ENCODE measurements at regions not wholly inside any gene's neighbourhood (a gene's known extent, or its start where the extent isn't known, plus 50 kb on each side); places are given as distances from the start of the nearest gene placed in this dataset.
"Not testable (repeated sequence)": the region's sequence is repeated elsewhere in the genome, so short reads cannot be mapped to it uniquely, and the experiment has no call there.

DNA sequence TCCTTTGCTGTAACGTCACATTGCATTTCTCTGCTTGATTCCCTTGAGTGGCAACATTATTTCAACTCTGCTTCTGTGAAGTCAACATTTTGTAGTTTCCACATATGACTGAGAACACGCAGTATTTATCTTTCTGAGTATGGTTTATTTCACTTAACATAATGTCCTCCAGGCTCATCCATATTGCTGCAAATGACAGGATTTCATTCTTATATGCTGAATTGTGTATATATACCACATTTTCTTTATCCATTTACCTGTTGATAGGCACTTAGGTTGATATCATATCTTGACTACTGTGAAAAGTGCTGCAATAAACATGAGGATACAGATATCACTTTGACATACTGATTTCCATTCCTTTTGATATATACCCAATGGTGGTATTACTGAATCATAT lies 878.5 kb downstream of the PLOD2 start:
- no peak for DNase-seq (ENCODE audit: low spot score)

DNA sequence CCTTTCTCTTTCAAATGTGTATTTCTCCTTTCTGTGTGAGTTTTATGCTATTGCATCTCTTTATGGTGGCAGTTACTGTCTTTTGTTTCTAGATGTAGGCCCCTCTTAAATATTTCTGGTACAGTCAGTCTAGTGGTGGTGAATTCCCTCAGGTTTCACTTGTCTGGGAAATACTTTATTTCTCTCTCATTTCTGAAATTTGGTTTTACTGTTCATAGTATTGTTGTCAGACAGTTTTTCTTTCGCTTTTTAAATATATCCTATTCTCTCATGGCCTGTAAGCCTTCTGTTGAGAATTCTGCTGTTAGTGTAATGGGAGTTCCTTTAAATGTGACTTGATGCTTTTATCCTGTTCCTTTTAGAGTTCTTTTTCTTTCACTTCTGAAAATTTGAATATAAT lies 874.0 kb downstream of the PLOD2 start:
- DNase-seq (ENCODE audit: low spot score) = no peak

DNA sequence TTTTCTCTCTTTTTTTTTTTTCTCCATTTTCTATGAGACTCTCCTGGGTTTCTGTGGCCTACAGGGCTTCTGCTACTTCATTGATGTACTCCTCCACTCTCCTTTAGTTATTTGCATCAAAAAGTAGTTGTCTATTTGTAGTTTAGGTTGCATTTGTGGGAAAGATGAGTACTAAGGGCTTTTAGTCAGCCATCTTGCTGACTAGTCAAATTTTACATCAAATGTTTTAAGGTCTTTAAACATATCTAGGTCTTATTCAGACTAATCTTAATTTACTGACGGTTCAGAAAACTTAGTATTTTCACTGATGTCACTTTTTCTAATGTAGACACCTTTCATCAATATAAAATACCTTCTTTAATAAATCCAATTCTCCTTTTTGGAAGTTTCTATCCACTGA lies 871.0 kb downstream of the PLOD2 start:
- no peak for DNase-seq (ENCODE audit: low spot score)

DNA sequence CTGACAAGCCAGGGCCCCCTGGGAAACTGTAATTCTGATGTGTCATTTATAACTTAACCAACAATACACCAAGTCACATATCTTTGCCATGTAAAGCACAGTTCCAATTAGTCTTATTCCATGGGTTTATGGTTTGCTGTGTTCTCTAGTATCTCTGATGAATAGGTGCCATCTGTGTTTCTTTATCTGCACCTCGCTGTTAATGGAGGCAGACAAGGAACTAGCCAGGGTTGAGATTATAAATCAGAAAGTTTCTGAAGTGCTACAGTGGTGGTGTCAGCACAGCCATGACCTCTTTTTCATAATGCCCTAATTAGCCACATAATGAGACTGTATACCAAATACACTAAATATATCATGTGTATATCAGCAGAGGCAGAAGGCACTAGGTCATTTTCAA lies 866.4 kb downstream of the PLOD2 start:
- no peak for DNase-seq (ENCODE audit: low spot score)

DNA sequence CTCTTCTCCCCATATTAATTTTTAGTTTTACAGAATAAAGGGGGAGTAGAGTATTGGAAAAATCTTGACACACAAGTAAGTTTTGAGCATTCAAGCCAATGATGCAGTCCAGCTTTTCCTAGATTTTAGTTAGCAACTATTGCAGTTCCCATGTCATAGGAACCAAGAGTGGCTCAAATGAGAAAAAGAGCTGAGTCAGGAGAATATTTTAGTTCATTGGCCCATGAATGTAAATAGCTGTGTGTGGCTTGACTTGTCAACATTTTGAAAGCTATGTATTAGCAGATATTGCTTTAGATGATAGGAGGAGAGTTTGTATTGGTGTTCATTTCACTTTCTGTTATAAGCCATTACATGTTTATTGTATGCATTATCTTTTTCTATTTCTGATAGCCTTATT lies 853.7 kb downstream of the PLOD2 start:
- no peak for DNase-seq (ENCODE audit: low spot score)

DNA sequence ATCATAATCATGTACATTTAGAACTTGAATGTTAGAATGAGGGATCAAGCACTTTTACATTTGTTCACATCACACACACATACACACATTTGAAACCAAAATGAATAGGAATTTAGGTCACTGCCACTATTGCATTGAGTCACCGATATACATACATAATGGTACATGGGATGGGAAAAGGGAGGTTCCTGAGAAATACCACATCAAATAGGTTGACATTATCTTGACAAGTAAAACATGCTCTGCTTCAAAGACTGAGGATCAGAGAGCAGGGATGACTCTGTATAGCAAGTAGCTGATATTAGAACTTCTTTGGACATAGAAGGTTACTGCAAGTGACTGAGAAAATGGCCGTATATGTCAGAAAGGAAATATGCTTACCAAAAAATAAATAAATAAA lies 847.2 kb downstream of the PLOD2 start:
- DNase-seq (ENCODE audit: low spot score) = peak; percentile 28

DNA sequence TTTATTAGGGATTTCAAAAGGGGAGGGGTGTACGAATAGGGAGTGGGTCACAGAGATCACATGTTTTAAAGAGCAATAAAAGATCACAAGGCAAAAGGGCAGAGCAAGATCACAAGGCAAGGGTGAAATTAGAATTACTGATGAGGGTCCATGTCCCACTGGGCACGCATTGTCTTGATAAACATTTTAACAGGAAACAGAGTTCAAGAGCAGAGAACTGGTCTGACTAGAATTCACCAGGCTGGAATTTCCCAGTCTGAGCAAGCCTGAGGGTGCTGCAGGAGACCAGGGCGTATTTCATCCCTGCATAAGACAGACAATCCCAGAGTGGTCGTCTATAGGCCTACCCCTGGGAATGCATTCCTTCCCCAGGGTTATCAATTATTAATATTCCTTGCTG lies 844.7 kb downstream of the PLOD2 start:
- not testable (repeated sequence) for DNase-seq (ENCODE audit: low spot score)

DNA sequence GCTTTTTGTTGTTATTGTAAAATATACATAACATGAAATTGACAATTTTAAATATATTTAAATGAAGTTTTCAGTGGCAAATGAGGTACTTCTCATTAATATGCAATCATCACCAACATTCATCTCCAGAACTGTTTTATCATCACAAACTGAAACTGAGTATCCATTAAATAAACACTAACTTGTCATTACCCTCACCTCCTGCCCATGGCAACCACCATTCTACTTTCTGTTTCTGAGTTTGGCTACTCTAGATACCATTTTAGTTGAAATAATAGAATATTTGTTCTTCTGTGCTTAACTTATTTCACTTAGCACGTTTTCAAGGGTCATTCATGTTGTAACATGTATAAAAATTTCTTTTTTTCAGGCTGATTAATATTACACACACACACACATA lies 834.3 kb downstream of the PLOD2 start:
- no peak for DNase-seq (ENCODE audit: low spot score)

DNA sequence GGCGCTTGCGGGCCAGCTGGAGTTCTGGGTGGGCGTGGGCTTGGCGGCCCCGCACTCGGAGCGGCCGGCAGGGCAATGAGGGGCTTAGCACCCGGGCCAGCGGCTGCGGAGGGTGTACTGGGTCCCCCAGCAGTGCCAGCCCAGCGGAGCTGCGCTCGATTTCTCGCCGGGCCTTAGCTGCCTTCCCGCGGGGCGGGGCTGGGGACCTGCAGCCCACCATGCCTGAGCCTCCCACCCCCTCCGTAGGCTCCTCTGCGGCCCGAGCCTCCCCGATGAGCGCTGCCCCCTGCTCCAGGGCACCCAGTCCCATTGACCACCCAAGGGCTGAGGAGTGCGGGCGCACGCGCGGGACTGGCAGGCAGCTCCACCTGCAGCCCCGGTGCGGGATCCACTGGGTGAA lies 827.6 kb downstream of the PLOD2 start:
- DNase-seq (ENCODE audit: low spot score) = not testable (repeated sequence)

DNA sequence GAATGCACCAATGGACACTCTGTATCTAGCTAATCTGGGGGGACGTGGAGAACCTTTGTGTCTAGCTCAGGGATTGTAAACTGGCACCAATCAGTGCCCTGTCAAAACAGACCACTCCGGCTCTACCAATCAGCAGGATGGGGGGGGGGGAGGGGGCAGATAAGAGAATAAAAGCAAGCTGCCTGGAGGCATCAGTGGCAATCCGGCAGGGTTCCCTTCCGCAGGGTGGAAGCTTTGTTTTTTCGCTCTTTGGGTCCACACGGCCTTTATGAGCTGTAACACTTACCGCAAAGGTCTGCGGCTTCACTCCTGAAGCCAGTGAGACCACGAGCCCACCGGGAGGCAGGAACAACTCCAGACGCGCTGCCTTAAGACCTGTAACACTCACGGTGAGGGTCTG lies 827.1 kb downstream of the PLOD2 start:
- no peak for DNase-seq (ENCODE audit: low spot score)

DNA sequence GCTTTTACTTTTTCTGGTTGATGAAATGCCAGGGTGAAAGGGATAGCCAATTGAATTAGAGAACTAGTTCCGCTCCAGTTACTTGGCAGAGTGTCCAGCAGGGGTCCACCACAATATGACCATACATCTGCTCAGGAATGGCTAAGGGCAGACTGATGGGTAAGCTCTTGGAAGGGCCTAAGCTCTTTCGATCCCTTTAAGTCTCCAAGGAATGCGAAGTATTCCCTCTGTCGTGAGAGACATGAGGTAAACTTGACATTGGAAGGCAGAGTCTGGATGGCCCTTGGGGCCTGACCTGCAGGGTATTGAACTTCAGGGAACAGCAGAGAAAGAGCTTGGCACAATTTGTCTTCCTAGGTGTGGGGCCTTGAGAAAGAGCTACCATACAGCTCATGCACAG lies 805.8 kb downstream of the PLOD2 start:
- DNase-seq (ENCODE audit: low spot score) = no peak

DNA sequence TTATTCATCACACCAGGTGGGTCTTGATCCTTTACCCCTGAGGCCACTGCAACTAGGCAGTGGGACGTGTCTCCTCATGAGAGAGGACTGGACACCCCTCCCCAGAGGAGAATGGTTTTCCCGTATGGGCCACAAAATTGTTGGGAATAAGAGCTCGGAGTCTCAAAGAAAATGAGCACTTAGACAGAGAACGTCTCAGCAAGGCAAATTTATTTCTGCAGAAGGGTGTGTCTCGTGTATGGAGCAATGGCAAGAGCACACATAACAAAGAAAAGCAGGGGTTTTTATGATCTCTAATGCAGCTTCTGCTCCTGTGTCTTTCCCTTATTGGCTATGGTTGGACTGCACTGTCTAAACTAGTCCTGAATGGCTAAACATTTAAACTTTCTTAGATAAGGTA lies 803.5 kb downstream of the PLOD2 start:
- DNase-seq (ENCODE audit: low spot score) = no peak

DNA sequence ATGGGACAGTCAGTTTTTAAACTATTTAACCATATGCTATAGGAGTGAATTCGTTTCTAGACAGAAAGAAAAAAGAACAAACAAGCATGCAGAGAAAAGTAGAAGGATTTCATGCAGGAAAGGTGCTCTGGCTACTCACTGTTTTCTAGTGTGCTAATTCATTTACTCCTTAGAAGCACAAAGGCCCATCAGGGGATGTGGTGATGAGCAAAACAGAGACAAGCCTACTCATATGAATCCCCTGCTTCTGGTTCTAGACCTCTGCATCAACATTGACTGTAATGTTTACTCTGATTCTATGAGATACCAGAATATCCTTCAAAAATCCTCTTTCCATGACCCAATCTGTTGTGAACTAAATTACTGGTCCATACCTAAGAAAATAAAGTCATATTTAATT lies 801.9 kb downstream of the PLOD2 start:
- no peak for DNase-seq (ENCODE audit: low spot score)

DNA sequence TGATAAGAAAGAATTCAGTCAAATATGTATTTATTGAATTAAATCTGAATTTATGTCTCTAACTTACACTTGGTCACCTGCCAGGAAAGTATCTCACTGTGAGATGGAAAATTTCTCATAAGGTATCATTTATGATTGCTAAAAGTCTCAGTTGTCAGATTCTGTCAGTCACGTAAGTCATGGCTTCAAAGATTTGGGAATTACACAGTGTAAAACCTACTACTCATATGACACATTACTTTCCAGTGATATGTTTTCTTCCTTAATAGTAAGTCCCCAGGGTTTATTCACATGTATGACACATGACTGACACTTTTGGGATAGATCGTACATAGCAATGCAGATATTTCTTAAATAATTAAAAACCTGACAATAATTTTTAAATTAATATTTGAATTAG lies 792.2 kb downstream of the PLOD2 start:
- DNase-seq (ENCODE audit: low spot score) = no peak

DNA sequence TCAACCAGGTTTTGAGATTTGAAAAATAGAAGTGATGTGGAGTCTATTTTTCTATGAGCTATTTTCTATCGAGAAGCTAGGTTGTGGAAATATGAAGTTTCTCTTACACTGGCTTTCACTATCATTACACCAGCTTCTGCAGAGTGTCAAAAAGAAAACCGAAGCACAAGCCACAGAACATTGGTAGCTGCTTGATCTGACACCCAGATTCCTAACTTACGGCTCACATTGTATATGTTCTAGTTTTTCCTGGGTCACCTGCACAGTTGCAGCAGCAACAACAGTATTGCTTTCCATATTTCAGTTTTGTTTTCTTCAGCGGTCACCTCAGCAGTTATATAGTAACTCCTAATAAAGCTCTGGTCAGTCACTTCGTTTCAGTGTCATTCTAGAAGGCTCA lies 790.1 kb downstream of the PLOD2 start:
- DNase-seq (ENCODE audit: low spot score) = no peak

DNA sequence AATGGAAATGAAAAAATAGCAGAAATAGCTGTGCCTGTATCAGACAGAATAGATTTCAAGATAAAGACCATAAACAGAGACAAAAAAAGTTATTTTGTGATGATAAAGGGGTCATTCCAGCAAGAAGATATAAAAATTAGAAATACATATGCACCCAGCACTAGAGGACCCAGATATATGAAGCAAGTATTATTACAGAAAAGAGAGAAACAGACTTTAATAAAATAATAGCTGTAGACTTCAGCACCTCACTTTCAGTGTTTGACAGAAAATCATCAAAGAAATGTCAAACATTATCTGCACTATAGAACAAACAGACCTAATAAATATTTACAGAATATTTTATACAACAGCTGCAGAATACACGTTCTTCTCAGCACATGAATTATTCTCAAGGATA lies 783.7 kb downstream of the PLOD2 start:
- DNase-seq (ENCODE audit: low spot score) = no peak

DNA sequence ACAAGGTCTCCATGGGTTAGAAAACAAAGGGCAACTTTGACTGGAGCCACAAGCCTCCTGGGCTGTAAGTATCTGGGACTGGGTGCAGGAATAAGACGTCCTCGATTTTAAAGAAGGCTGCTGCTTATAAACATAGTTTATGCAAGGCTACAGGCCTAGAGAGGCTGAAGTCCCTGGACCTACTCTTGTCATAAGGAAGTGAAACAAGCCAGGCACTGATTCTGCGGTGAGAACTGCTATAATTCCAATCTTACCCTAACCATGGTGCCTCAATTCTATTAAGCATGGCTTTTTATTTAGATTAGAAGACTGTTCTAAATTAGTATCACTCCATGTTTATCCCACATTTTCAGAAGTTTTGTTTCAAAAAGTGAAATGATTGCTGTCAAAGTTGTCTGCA lies 777.6 kb downstream of the PLOD2 start:
- DNase-seq (ENCODE audit: low spot score) = no peak

DNA sequence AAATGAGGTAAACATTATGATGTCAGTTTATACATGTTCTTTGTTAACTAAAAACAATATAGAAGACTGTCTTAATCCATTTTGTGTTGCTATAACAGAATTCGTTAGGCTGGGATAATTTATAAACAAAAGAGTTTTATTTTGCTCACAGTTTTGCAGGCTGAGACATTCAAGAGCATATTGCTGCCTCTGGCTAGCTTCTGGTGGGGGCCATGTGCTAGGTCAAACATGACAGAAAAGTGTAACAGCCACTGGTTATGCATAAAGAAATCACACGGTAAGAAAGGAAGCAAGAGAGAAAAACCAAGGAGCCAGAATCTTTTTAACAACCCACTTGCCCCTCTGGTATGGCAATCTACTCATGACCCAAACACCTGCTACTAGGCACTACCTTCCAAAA lies 776.7 kb downstream of the PLOD2 start:
- no peak for DNase-seq (ENCODE audit: low spot score)

DNA sequence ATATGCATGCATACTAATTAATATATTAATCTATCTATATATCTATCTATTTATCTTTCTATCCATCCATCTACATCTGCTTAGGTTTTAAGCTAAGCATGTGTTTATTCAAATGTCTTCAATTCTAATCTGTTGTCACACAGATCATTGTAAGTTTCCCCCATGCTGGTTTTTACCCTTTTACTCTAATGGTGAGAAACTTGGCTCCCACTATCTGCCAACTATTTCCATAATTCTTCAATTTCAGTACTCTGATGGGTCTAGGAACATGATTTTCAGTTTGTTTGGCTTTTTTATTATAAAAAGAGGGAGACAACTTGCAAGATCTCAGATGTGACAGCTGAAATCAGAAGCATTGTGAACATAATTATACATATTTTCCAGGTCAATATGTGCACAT lies 773.8 kb downstream of the PLOD2 start:
- no peak for DNase-seq (ENCODE audit: low spot score)

DNA sequence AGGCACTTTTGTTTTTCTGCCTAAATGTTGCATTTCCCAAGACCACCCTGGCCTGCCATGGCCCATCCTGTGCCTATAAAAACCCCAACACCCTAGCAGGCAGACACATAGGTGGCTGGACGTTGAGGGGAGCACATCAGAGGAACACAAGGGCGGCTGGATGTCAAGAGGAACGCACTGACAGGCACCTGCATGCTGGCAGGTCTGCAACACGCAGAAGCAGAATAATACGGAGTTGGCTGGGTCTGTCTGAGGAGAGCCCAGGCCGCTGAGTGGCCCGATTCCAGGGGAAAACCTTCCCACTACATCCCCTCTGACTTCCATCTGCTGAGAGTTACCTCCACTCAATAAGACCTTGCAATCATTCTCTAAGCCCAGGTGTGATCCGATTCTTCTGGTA lies 765.6 kb downstream of the PLOD2 start:
- no peak for DNase-seq (ENCODE audit: low spot score)

DNA sequence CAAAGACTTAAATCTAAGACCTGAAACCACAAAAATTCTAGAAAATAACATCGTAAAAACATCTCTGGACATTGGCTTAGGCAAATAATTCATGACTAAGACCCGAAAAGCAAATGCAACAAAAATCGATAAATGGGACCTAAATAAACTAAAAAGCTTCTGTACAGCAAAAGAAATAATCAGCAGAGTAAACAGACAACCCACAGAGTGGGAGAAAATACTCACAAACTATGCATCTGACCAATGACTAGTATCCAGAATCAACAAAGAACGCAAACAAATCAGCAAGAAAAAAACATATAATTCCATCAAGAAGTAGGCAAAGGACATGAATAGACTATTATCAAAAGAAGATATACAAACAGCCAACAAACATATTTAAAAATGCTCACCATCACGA lies 749.4 kb downstream of the PLOD2 start:
- no peak for DNase-seq (ENCODE audit: low spot score)

DNA sequence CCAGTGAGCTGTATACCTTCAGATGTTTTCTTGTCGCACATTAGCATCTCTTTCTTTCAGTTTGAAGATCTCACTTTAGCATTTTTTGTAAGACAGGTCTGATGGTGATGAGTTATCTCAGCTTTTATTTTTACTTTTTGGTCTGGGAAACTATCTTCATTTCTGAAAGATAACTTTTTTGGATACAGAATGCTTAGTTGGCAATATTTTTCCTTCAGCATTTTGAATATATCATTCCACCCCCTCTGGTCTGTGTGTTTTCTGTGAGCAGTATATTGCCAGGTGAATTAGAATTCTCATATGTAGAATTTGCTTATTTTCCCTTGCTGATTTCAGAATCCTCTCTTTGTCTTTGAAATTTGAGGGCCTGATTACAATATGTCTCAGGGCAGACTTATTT lies 743.3 kb downstream of the PLOD2 start:
- DNase-seq (ENCODE audit: low spot score) = no peak

DNA sequence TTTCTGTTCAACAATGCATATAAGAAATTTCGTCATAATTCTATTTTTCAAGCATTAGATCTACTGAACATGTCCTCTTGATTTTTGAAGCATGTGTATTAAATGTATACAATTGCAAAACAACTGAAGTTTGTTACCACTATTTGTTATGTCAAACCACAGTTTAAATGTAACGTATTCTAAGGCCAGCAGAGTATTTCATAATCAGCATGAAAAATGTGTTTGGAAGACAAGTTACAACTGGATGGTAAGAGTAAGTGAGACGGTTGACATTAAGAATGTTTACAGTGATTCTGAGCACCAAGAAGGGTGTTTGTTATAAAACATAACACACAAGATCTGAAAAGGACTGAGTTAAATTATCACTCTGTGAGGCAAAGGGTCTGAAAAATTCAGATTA lies 738.4 kb downstream of the PLOD2 start:
- no peak for DNase-seq (ENCODE audit: low spot score)

DNA sequence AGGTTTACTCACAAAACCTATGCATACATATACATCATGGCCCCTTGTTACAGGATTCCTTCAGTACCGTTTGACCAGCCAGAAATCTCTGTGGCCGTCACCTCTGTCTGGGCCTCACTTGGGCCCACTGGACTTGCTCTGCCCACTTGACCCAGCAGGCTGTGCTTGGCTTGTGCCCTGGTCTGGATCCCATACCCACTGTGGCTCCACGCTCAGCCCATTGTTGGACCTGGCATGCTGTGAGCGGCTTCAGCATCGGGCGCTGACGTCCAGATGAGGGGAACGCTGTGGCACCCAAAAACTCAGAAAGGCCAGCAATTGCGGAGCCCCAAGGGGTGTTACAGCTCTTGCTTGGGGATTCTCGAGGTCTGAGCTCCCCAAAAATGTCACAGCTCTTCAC lies 733.6 kb downstream of the PLOD2 start:
- DNase-seq (ENCODE audit: low spot score) = no peak

DNA sequence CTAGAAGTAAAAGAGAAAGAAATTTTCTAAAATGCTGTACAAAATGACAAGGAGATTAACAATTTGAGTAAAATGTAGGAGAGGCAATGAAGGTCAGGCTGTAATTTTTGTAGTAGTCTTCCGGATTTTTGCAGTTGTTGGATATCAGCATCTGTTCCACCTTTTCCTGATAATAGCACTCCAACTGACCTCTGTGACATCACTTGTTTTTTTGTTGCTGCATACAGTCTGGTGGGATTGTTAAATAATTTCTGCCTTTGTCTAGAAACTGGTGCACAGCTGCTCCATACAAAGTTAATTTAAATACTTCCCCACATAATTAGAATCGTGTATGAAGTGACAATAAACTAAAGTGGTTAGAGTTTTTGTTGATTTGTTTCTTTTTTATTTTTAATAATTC lies 731.4 kb downstream of the PLOD2 start:
- DNase-seq (ENCODE audit: low spot score) = no peak

DNA sequence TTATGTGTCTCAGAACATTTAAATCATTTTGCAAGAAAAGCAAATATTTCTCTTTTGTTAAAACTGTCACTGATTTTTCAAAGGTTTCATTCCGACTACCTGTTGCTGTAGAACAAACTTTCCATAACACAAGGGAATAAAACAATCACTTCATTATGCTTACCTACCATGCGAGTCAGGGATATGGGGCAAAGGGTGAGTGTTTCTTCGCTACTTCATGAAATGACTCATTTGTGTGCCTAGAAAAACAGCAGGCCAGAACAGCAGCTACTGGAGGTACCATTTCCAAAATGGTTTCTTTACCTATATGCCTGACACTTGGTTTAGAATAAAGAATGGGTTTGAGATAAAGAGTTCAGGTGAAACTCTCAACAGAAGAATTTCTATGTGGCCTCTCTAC lies 712.5 kb downstream of the PLOD2 start:
- DNase-seq (ENCODE audit: low spot score) = no peak

All from SW480 (cell line).